H1 (cell line): ENCODE measurements at regions not wholly inside any gene's neighbourhood (a gene's known extent, or its start where the extent isn't known, plus 50 kb on each side); places are given as distances from the start of the nearest gene placed in this dataset.

Experiments used
- CEBPB ChIP-seq: IDR thresholded peaks from 2 replicates; pipeline ENCODE4 v1.6.1; 2012; ENCODE audit warnings: low read depth, low read length
- CTBP2 ChIP-seq: IDR thresholded peaks from 2 replicates; pipeline ENCODE4 v1.7.0; 2011; ENCODE audit warnings: borderline replicate concordance, mild to moderate bottlenecking, moderate library complexity, mixed read lengths, low read length; ENCODE audit not compliant: insufficient read depth, insufficient read length
- FOSL1 ChIP-seq: IDR thresholded peaks from 2 replicates; pipeline ENCODE4 v1.6.1; 2011; ENCODE audit warnings: mild to moderate bottlenecking, low read depth, low read length, moderate library complexity; ENCODE audit not compliant: insufficient read depth

- TF ChIP-seq FOSL1: no peak
- no peak for TF ChIP-seq CEBPB
- TF ChIP-seq CTBP2: no peak
These were observed 119.1 kb upstream of the CLINT1 start (continued) for GRCh38 chr5:157978061-157978460.
